GM12878 (cell line): ENCODE measurements at regions not wholly inside any gene's neighbourhood (a gene's known extent, or its start where the extent isn't known, plus 50 kb on each side); places are given as distances from the start of the nearest gene placed in this dataset.

ENCODE experiments used
- CBX5 ChIP-seq: sonication (generic); IDR thresholded peaks from 2 replicates; pipeline ENCODE4 v1.6.1; 2016; ENCODE audit warnings: low read depth, moderate library complexity, mild to moderate bottlenecking, inconsistent platforms
- CHD4 ChIP-seq: fragments of 200-600 bp; sonication (generic); IDR thresholded peaks from 2 replicates; pipeline ENCODE4 v1.6.1; 2016; ENCODE audit warnings: mild to moderate bottlenecking
- CTCF ChIP-seq, 3 experiments: IDR thresholded peaks in 2 of 3; conservative IDR thresholded peaks in 1 of 3; 2 replicates each; pipeline ENCODE4 v1.5.1; 2011; ENCODE audit warnings: low read depth in 3 of 3, low read length in 3 of 3, mild to moderate bottlenecking in 3 of 3, control low read depth in 2 of 3, moderate library complexity in 2 of 3, inconsistent platforms in 1 of 3, mixed read lengths in 1 of 3; ENCODE audit not compliant: control insufficient read depth in 2 of 3, insufficient read depth in 1 of 3; ENCODE audit errors: extremely low read depth in 1 of 3
- EP300 ChIP-seq, 2 experiments: fragments of 150-350 bp in 1 of 2; IDR thresholded peaks; 2 replicates each; pipeline ENCODE4 v1.6.1; 2011 to 2012; ENCODE audit warnings: low read depth in 2 of 2, low read length in 2 of 2, borderline replicate concordance in 1 of 2, improper control_type of control experiment in 1 of 2, inconsistent platforms in 1 of 2; ENCODE audit not compliant: control insufficient read depth in 1 of 2
- MAX ChIP-seq: IDR thresholded peaks from 2 replicates; pipeline ENCODE4 v1.6.1; 2012; ENCODE audit warnings: low read depth, low read length, improper control_type of control experiment
- MEF2A ChIP-seq: IDR thresholded peaks from 2 replicates; pipeline ENCODE4 v1.6.1; 2011; ENCODE audit warnings: low read depth, mild to moderate bottlenecking, low read length, moderate library complexity; ENCODE audit not compliant: insufficient read depth
- NFIC ChIP-seq: IDR thresholded peaks from 2 replicates; pipeline ENCODE4 v1.6.1; 2012; ENCODE audit warnings: low read depth, mild to moderate bottlenecking, inconsistent platforms, low read length, moderate library complexity
- PML ChIP-seq: IDR thresholded peaks from 2 replicates; pipeline ENCODE4 v1.6.1; 2012; ENCODE audit warnings: low read length, inconsistent platforms
- POLR2A ChIP-seq: IDR thresholded peaks from 2 replicates; pipeline ENCODE4 v1.6.1; 2011; ENCODE audit warnings: low read depth, mild to moderate bottlenecking, low read length
- TAF1 ChIP-seq: IDR thresholded peaks from 2 replicates; pipeline ENCODE4 v1.6.1; 2011; ENCODE audit warnings: mild to moderate bottlenecking, low read depth, low read length, borderline replicate concordance

GRCh38 chr5:57572461-57572860 lies 89.8 kb upstream of the ACTBL2 start:
- no peak for TF ChIP-seq POLR2A
- no peak for TF ChIP-seq EP300 (IDR thresholded peaks at IDR 0.05; ENCODE audit: borderline replicate concordance in 1 of 2, control insufficient read depth in 1 of 2, low read depth in 2 of 2, low read length in 2 of 2)
- TF ChIP-seq NFIC: no peak
- no peak for TF ChIP-seq TAF1
- TF ChIP-seq CTCF (IDR thresholded peaks at IDR 0.05 in 2 of 3, conservative IDR thresholded peaks at IDR 0.05 in 1 of 3; ENCODE audit: control insufficient read depth in 2 of 3, extremely low read depth in 1 of 3, insufficient read depth in 1 of 3, low read depth in 3 of 3, low read length in 3 of 3): no peak
- TF ChIP-seq MAX: no peak
- no peak for TF ChIP-seq CHD4
- TF ChIP-seq MEF2A: no peak
- TF ChIP-seq PML: no peak
- TF ChIP-seq CBX5: no peak
